Immature natural killer cell (primary cell): ENCODE measurements at regions not wholly inside any gene's neighbourhood (a gene's known extent, or its start where the extent isn't known, plus 50 kb on each side); places are given as distances from the start of the nearest gene placed in this dataset.

Experiments
- DNase-seq, 3 donors: peaks; one replicate each; pipeline ENCODE4 v3.0.0; 2022; ENCODE audit warnings: mixed read lengths in 1 of 3
- H3K27ac Mint-ChIP-seq, 6 donors: one replicate each; pipeline ENCODE4 v1.8.0; 2020; ENCODE audit warnings: mixed read lengths in 6 of 6, mild to moderate bottlenecking in 5 of 6, inconsistent platforms in 4 of 6, moderate library complexity in 3 of 6
- H3K27me3 Mint-ChIP-seq, 3 donors: one replicate each; pipeline ENCODE4 v1.8.0; 2020 to 2021; ENCODE audit warnings: low read depth in 3 of 3, mild to moderate bottlenecking in 3 of 3, mixed read lengths in 3 of 3, moderate library complexity in 3 of 3, inconsistent platforms in 1 of 3
- H3K36me3 Mint-ChIP-seq, 3 donors: one replicate each; pipeline ENCODE4 v1.8.0; 2020; ENCODE audit warnings: mixed read lengths in 3 of 3, inconsistent platforms in 2 of 3, mild to moderate bottlenecking in 2 of 3
- H3K4me1 Mint-ChIP-seq, 2 donors: one replicate each; pipeline ENCODE4 v1.8.0; 2020; ENCODE audit warnings: inconsistent platforms in 2 of 2, mild to moderate bottlenecking in 2 of 2, mixed read lengths in 2 of 2, moderate library complexity in 1 of 2
- H3K4me3 Mint-ChIP-seq, 5 donors: one replicate each; pipeline ENCODE4 v1.8.0; 2020; ENCODE audit warnings: mild to moderate bottlenecking in 5 of 5, mixed read lengths in 5 of 5, inconsistent platforms in 3 of 5, moderate library complexity in 3 of 5
- H3K9me3 Mint-ChIP-seq, 6 donors: one replicate each; pipeline ENCODE4 v1.8.0; 2020; ENCODE audit warnings: mild to moderate bottlenecking in 6 of 6, mixed read lengths in 6 of 6, inconsistent platforms in 4 of 6, moderate library complexity in 3 of 6

DNA sequence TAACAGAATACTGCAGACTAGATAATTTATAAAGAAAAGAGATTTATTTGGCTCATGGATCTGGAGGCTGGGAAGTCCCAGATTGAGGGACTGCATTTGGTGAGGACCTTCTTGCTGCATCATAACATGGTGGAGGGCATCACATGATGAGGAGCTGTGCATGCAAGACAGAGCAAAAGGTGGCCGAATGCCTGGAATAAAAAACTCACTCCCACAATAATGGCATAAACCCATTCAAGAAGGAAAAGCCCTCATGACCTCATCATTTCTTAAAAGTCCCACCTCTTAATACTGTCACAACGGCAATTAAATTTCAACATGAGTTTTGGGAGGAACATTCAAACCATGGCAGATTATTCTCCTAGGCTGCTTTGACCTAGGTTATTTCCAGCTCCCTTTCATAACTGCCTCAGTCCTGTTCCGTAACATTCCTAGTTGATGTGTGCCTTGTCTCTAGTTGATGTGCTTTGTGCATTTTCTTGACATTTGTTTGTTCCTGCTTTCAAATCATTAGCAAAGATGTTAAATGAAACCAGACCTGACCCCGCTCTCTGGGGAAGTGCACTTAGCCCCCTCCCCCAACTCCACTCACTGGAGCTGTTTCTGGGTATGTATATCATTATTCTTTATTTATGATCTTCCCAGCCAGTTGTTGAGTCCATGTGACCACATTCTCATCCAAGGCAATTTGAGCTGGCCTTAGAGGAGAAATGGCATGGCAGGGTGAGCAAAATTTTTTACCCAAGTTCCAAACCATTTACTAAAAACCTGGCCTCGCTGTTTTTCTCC is 148.5 kb downstream of the GDAP2 start:
- no peak for DNase-seq
- Mint-ChIP-seq H3K4me3 (no peak overlapping the region), H3K27ac (no peak overlapping the region), H3K27me3 (peaks cover 0 to 7% (median 2%) of the 10 kb centered on the region in 3 donors), H3K36me3 (no peaks in the 10 kb centered on the region), H3K4me1 (peaks cover 4 to 7% of the 10 kb centered on the region in 2 donors), H3K9me3 (peaks cover 0 to 3% (median 0%) of the 10 kb centered on the region in 6 donors)

DNA sequence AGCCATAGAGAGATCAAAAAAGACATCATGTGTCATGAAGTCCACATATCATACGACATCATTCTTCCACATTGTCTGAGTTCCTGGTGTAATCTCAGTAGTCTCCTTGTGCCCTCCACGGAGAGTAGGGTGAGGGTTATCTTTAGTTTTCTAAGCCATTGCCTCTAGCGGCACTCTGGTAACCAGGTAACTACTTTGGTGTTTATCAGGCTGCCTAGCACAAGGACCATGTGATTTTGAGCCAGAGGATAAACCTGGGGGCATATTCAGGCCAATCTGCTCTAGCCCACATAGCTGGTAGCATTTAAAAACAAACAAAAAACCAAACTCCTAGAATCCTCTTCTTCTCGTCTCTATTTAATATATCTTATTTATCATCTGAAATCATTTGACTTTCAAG is 147.4 kb downstream of the GDAP2 start:
- Mint-ChIP-seq H3K27ac (no peak overlapping the region), H3K36me3 (no peaks in the 10 kb centered on the region), H3K27me3 (peaks cover 0 to 11% (median 6%) of the 10 kb centered on the region in 3 donors), H3K4me1 (peaks cover 4 to 7% of the 10 kb centered on the region in 2 donors), H3K9me3 (peaks cover 0 to 3% (median 0%) of the 10 kb centered on the region in 6 donors), H3K4me3 (no peak overlapping the region)
- no peak for DNase-seq

DNA sequence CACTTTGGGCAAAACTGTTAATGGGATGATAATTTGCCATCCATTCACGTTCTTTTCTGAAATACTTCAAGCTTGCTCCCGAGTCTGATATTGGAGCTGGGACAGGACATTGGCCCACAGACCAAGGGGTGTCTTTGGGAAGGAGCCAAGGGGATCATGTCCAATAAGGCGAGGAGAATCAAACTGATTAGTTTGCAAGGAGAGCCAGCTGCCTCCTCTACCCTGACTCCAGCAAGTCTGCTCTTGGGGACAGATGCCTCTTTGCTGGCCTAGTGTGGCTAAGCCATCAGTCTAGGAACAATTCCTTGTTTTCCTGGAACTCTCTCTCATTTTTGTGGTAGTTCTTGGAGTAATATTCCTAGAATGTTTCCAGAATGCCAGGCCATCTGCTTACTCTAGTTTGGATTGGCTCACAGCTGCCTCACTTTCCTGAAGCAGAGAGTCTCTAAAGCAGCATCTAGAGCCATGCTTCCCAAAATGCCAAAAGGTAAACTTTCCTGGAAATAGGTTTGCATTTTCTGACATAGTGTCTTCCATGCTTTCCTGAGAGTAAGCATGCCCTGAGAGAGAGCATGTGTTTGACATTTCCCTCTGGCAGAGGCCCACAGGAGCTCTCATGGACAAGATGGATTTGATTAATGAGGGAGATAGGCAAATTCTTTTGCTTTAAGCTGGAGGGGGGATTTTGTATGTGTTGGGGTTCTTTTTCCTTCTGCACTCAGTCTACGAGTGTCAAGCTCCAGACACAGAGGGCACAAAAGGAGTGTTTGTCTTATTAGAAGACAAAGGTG is 145.6 kb downstream of the GDAP2 start:
- Mint-ChIP-seq H3K4me1 (peaks cover 4 to 7% of the 10 kb centered on the region in 2 donors), H3K27me3 (peaks cover 0 to 10% (median 6%) of the 10 kb centered on the region in 3 donors), H3K4me3 (no peak overlapping the region), H3K36me3 (no peaks in the 10 kb centered on the region), H3K27ac (no peak overlapping the region), H3K9me3 (peaks cover 0 to 3% (median 0%) of the 10 kb centered on the region in 6 donors)
- DNase-seq, result no peak

DNA sequence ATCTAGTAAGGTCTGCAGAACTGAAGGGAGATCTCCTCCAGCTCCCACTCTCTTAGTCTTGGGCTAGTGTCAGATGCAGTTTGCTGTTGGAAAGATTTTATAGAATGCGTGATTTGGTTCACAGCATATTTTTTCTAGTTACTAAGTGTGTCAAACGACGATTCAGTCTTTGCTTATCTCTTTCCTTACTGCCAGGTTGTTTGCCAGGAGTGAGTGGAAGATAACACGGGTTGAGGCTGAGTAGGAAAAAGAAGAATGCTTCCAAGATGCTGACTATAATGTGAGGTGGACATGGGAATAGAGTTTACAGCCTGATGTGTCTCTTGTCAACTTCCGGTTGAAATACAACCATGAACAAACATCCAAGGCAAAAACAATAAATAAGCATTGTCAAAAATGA is 141.4 kb downstream of the GDAP2 start:
- DNase-seq, result no peak
- H3K4me1 Mint-ChIP-seq, result peaks cover 4 to 7% of the 10 kb centered on the region in 2 donors
- no peaks in the 10 kb centered on the region for H3K36me3 Mint-ChIP-seq
- H3K9me3 Mint-ChIP-seq, result no peaks in the 10 kb centered on the region
- H3K27me3 Mint-ChIP-seq, result peaks cover under 1 to 13% (median 6%) of the 10 kb centered on the region in 3 donors
- no peak overlapping the region for H3K4me3 Mint-ChIP-seq
- H3K27ac Mint-ChIP-seq, result no peak overlapping the region

DNA sequence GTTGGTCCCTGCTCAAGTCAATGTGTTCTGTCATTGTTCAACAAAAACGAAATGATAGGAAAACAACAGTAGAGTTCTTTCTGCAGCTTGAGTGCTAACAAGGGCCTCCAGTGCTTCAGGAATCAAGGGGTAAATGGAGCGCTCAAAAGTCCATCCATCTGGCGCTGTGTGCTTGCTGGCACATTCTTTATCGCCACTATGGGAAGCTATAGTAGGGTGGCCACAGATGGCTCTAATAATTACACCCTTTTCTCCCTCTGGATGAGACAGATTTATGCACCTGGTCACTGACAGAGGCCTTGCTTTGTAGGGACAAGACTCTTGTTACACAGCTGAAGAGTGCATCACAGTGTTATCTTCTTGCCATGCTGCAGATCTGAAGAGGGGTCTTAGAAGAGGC is 136.0 kb downstream of the GDAP2 start:
- H3K27me3 Mint-ChIP-seq, result peaks cover 2 to 7% (median 4%) of the 10 kb centered on the region in 3 donors
- H3K27ac Mint-ChIP-seq, result no peak overlapping the region
- H3K4me1 Mint-ChIP-seq, result no peaks in the 10 kb centered on the region
- H3K36me3 Mint-ChIP-seq, result no peaks in the 10 kb centered on the region
- H3K4me3 Mint-ChIP-seq, result no peak overlapping the region
- no peaks in the 10 kb centered on the region for H3K9me3 Mint-ChIP-seq
- no peak for DNase-seq

DNA sequence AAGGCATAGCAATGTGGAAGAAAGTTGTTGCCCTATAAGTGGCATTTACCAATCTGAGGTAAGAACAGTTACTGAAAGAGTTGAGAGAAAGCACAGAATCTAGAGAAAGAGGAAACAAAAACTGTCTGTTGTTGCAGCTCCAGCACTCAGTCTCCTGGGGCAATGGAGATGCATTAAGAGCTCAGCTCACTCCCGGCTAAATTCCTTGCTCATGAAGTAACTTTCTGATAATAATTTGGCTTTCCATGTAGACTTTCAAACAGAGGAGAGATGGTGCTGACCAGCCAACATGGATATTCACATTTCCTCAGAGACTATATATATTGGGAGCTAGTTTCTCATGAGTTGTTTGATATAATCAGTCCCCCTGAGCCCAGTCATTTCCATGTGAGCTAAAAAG is 135.3 kb downstream of the GDAP2 start:
- Mint-ChIP-seq H3K9me3 (no peaks in the 10 kb centered on the region), H3K27ac (no peak overlapping the region), H3K27me3 (peaks cover 2 to 7% (median 4%) of the 10 kb centered on the region in 3 donors), H3K4me1 (no peaks in the 10 kb centered on the region), H3K4me3 (no peak overlapping the region), H3K36me3 (no peaks in the 10 kb centered on the region)
- DNase-seq, result no peak

DNA sequence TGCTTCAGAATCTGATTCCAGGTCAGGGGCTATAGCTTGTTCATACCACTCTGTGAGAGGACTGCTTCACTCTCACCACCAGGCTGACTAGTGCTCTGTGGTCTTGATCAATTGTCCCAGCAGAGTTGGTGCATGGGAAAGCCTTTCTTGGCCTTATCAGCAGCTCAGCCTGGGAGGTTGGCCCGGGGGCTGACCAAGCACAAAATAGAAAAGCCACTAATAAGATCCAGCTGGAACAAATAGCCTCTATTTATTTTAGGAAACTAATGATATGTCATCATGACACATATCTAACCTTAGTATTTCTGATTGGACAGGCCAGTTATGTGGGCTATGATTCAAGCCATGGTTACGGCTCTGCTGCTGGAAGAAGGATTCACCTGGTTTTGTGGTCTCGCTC is 134.2 kb downstream of the GDAP2 start:
- no peak for DNase-seq
- Mint-ChIP-seq H3K36me3 (no peaks in the 10 kb centered on the region), H3K4me3 (no peak overlapping the region), H3K4me1 (no peaks in the 10 kb centered on the region), H3K27ac (no peak overlapping the region), H3K9me3 (no peaks in the 10 kb centered on the region), H3K27me3 (peaks cover 2 to 7% (median 4%) of the 10 kb centered on the region in 3 donors)

DNA sequence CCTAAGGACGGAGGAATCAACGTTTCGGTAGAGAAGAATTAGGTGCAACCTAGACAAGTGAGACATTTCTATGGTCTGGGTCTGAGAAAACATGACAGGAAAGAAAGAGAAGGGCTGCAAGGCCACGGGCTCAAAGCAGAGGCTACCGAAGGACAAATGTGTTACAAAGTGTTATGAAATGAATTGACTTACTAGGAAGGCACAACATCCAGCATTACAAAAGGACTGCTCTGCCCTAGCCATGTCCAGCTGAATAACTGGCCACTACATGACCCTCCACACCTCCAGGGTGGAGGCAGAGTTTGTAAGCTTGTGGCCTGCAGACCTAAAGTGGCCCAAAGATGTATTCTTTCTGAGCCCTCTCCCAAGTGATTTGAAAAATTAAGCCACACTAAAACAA is 133.6 kb downstream of the GDAP2 start:
- Mint-ChIP-seq H3K4me3 (no peak overlapping the region), H3K27me3 (peaks cover 2 to 7% (median 4%) of the 10 kb centered on the region in 3 donors), H3K4me1 (no peaks in the 10 kb centered on the region), H3K27ac (no peak overlapping the region), H3K9me3 (no peaks in the 10 kb centered on the region), H3K36me3 (no peaks in the 10 kb centered on the region)
- no peak for DNase-seq

DNA sequence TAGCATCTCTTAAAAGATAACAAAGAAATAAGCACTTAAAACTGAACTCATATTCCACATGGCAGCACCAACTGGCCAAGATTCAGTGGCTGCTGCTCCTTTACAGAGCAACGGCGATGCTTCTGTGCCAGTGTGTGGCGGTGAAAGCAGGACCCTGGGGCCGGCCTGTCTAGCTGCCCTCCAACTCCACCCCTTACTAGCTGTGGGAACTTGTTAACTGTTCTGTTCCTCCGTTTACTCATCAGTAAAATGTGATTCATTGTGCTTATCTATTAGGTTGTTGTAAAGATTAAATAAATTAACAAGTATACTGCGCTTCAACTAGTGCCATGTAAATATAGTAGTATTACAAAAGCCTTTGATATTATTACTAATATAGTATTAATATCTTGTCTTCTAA is 133.2 kb downstream of the GDAP2 start:
- Mint-ChIP-seq H3K4me3 (no peak overlapping the region), H3K9me3 (no peaks in the 10 kb centered on the region), H3K27ac (no peak overlapping the region), H3K27me3 (peaks cover 2 to 7% (median 4%) of the 10 kb centered on the region in 3 donors), H3K36me3 (no peaks in the 10 kb centered on the region), H3K4me1 (no peaks in the 10 kb centered on the region)
- no peak for DNase-seq

DNA sequence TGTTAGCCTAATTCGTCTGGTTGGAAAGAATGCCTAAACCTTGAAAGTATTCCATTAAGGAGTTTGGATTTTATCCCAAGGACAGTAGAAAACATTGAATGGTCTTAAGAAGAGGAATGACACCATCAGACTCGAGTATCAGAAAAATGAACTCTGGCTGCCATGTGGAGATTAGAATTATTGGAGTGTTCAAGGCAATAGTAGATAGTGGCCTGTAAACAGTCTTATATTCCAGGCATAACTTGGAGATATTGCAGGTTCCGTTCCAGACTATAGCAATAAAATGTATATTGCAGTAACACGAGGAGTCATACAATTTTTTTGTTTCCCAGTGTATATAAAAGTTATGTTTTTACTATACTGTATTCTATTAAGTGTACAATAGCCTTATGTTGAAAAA is 130.9 kb downstream of the GDAP2 start:
- no peak for DNase-seq
- H3K9me3 Mint-ChIP-seq, result peaks cover 0 to 1% (median 0%) of the 10 kb centered on the region in 6 donors
- no peaks in the 10 kb centered on the region for H3K4me1 Mint-ChIP-seq
- H3K27ac Mint-ChIP-seq, result no peak overlapping the region
- peaks cover 0 to 7% (median 4%) of the 10 kb centered on the region in 3 donors for H3K27me3 Mint-ChIP-seq
- H3K36me3 Mint-ChIP-seq, result no peaks in the 10 kb centered on the region
- H3K4me3 Mint-ChIP-seq, result no peak overlapping the region

DNA sequence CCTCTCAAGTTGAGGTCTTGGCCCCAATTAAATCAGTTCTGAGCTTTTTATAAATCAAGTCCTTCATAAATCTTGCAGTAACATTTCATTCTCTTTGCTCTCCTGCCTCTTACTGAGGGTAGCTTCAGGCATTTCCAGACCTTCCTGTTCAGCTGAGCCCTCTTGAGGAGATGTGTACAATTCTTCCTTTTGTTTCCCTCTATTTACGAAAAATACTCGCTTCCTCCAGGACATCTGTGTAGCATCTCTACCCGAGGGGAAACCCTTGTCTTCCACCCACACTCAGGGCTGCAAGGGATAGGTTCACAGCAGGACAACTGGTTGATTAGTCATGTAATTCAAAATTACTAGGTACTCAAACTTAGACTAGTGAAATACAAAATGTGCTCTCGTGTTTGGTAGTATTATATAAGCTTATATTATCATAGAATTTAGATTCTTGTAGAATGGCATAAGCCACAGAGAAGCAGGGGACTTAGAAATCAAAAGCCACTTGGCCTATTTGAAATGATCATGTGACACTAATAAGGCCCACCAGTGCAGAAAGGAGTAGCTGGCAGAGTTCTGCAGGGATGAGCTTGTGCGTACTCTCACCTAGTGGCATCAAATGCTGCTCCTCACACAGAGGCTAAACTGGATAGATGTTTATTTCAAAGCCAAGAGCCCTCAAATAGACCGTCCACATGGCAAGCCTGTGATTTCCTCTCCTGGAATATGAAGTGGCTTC is 126.7 kb downstream of the GDAP2 start:
- DNase-seq, result no peak
- H3K27me3 Mint-ChIP-seq, result peaks cover 0 to 6% (median 4%) of the 10 kb centered on the region in 3 donors
- H3K27ac Mint-ChIP-seq, result no peak overlapping the region
- peaks cover 0 to 1% (median 0%) of the 10 kb centered on the region in 6 donors for H3K9me3 Mint-ChIP-seq
- H3K36me3 Mint-ChIP-seq, result no peaks in the 10 kb centered on the region
- no peaks in the 10 kb centered on the region for H3K4me1 Mint-ChIP-seq
- H3K4me3 Mint-ChIP-seq, result no peak overlapping the region

DNA sequence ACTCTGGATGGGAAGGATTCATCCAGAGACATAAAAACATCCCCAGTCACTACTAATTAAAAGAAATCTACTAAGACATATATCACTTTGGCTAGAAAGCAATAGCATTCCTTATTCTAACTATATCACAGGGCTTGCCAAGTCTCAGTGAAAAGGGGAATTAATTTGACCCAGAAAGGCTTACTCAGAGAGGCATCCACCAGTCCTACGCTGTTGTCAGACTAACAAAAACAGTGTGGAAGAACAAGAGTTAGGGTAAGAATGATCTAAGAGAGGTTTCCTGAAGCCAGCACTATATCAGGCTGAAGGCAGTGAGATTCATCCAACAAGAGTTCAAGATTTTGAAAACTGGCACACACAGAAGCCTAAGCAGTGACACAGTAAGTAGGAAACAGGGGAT is 126.1 kb downstream of the GDAP2 start:
- Mint-ChIP-seq H3K9me3 (peaks cover 0 to 1% (median 0%) of the 10 kb centered on the region in 6 donors), H3K36me3 (no peaks in the 10 kb centered on the region), H3K4me3 (no peak overlapping the region), H3K27me3 (peaks cover 0 to 6% (median 4%) of the 10 kb centered on the region in 3 donors), H3K27ac (no peak overlapping the region), H3K4me1 (no peaks in the 10 kb centered on the region)
- no peak for DNase-seq

DNA sequence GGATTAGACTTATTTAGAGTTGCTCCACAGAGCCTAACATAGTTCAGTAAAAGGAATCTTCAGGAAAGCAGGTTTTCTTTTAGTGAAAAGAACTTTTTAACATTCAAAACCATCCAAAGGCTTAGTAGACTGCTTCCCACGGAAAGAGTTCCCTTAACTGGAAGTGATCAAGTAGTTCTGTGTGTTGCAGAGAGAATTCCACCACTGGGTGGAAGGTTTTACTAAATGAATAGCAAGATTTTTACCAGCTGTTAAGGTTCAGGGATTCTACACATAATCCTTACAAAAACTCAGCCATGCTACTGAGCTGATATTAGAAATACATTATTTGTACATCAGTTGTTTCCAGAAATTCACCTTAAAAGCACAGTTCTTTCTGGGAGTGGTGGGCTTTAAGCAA is 119.7 kb downstream of the GDAP2 start:
- no peaks in the 10 kb centered on the region for H3K36me3 Mint-ChIP-seq
- DNase-seq, result no peak
- no peaks in the 10 kb centered on the region for H3K9me3 Mint-ChIP-seq
- no peak overlapping the region for H3K27ac Mint-ChIP-seq
- no peaks in the 10 kb centered on the region for H3K4me1 Mint-ChIP-seq
- peaks cover 1 to 3% (median 2%) of the 10 kb centered on the region in 3 donors for H3K27me3 Mint-ChIP-seq
- no peak overlapping the region for H3K4me3 Mint-ChIP-seq

DNA sequence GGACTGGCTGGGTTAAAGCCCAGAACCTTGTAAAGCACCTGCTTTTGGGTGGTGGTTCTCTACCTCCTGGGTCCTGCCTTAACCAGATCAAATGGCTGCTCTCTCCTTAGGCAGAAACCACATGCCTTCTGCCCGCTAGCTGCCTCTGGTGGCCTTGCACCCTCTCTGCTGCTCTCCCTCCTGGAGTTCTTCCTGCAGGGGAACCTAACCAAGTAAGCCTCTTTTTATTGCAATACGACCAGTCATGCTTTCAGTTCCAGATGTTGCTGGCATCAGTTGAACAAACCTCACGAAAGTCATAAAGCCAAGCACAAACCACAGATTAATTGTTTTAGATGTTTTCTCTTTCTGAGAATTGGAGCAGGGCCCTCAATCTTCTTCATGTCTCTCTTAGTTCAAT is 118.9 kb downstream of the GDAP2 start:
- H3K4me1 Mint-ChIP-seq, result no peaks in the 10 kb centered on the region
- no peaks in the 10 kb centered on the region for H3K9me3 Mint-ChIP-seq
- H3K4me3 Mint-ChIP-seq, result no peak overlapping the region
- H3K27me3 Mint-ChIP-seq, result peaks cover 0 to 1% (median 0%) of the 10 kb centered on the region in 3 donors
- DNase-seq, result no peak
- no peaks in the 10 kb centered on the region for H3K36me3 Mint-ChIP-seq
- H3K27ac Mint-ChIP-seq, result no peak overlapping the region
